B cell (primary cell): ENCODE measurements at regions not wholly inside any gene's neighbourhood (a gene's known extent, or its start where the extent isn't known, plus 50 kb on each side); places are given as distances from the start of the nearest gene placed in this dataset.

Experiments
- ATAC-seq: fragments of 200-7000 bp; cut with Tn5 transposase; one replicate; pipeline ENCODE4 v1.10.0; 2021; ENCODE audit warnings: low read depth, mild to moderate bottlenecking, moderate number of reproducible peaks, moderate library complexity
- CTCF ChIA-PET: fragments of 350-600 bp; sonication (Branson Sonifier 250); formaldehyde crosslinking; loops from one replicate; lab custom pipeline; 2021; ENCODE audit warnings: antibody characterized with exemption, inconsistent platforms; lab: Charles Lee
- POLR2A ChIA-PET: fragments of 350-600 bp; sonication (Branson Sonifier 250); formaldehyde crosslinking; loops from one replicate; lab custom pipeline; 2021; ENCODE audit warnings: antibody characterized with exemption; lab: Charles Lee
- DNase-seq: peaks from one replicate; pipeline ENCODE4 v3.0.0; 2013
- H2AFZ ChIP-seq: 2 replicates; pipeline ENCODE4 v1.6.1; 2012; ENCODE audit warnings: mild to moderate bottlenecking, low read depth, low read length; ENCODE audit not compliant: insufficient read depth, poor library complexity, severe bottlenecking
- H3K27ac ChIP-seq, 2 donors: 1 replicate in 1 of 2; 2 replicates in 1 of 2; pipeline ENCODE4 v1.5.1; 2012 to 2013; ENCODE audit warnings: low read length in 2 of 2, mild to moderate bottlenecking in 2 of 2, moderate library complexity in 1 of 2
- H3K27me3 ChIP-seq, 4 experiments: fragments of 200-600 bp in 1 of 4; sonication (generic) in 1 of 4; replicated peaks in 1 of 4; 1 replicate in 2 of 4; 2 replicates in 2 of 4; pipeline versions ENCODE4 v1.6.1 to v1.7.0; 2013 to 2016; ENCODE audit warnings: low read length in 3 of 4, mild to moderate bottlenecking in 2 of 4, mixed read lengths in 1 of 4, moderate library complexity in 1 of 4; ENCODE audit not compliant: insufficient read depth in 4 of 4, control insufficient read depth in 3 of 4; ENCODE audit errors: control extremely low read depth in 1 of 4
- H3K36me3 ChIP-seq, 2 experiments: replicated peaks in 1 of 2; 1 replicate in 1 of 2; 2 replicates in 1 of 2; pipeline versions ENCODE4 v1.6.1 to v1.7.1; 2013; ENCODE audit warnings: low read length in 1 of 2; ENCODE audit not compliant: insufficient read depth in 2 of 2, control insufficient read depth in 1 of 2; ENCODE audit errors: control extremely low read depth in 1 of 2, extremely low read depth in 1 of 2
- H3K4me1 ChIP-seq, 2 donors: fragments of 200-600 bp in 1 of 2; sonication (generic) in 1 of 2; 1 replicate in 1 of 2; 2 replicates in 1 of 2; pipeline versions ENCODE4 v1.5.1 to v1.6.1; 2013 to 2017; ENCODE audit warnings: low read length in 2 of 2; ENCODE audit not compliant: control insufficient read depth in 2 of 2, insufficient read depth in 2 of 2
- H3K4me2 ChIP-seq: replicated peaks from 2 replicates; pipeline ENCODE3; 2012; ENCODE audit warnings: mild to moderate bottlenecking, low read depth, low read length; ENCODE audit not compliant: poor library complexity, severe bottlenecking
- H3K4me3 ChIP-seq, 5 experiments: fragments of 200-600 bp in 1 of 5; sonication (generic) in 1 of 5; 1 replicate in 3 of 5; 2 replicates in 2 of 5; pipeline versions ENCODE4 v1.5.1 to v1.7.0; 2011 to 2016; ENCODE audit warnings: low read length in 4 of 5, mild to moderate bottlenecking in 4 of 5, low read depth in 2 of 5, control low read depth in 1 of 5, moderate library complexity in 1 of 5; ENCODE audit not compliant: insufficient read depth in 1 of 5; ENCODE audit errors: control extremely low read depth in 1 of 5, extremely low read depth in 1 of 5
- H3K79me2 ChIP-seq: fragments of 200-600 bp; sonication (generic); one replicate; pipeline ENCODE4 v1.6.0; 2016; ENCODE audit warnings: low read length; ENCODE audit not compliant: control insufficient read depth, insufficient read depth
- H3K9ac ChIP-seq: fragments of 200-600 bp; sonication (generic); 2 replicates; pipeline ENCODE4 v1.6.1; 2017; ENCODE audit warnings: mild to moderate bottlenecking, low read length, moderate library complexity
- H3K9me3 ChIP-seq, 3 donors: one replicate each; pipeline versions ENCODE4 v1.6.1 to v1.7.1; 2013; ENCODE audit warnings: low read length in 2 of 3; ENCODE audit not compliant: control insufficient read depth in 2 of 3, insufficient read depth in 1 of 3; ENCODE audit errors: control extremely low read depth in 1 of 3
- H4K20me1 ChIP-seq: 2 replicates; pipeline ENCODE4 v1.6.0; 2012; ENCODE audit warnings: mild to moderate bottlenecking, low read length; ENCODE audit not compliant: insufficient read depth, control insufficient read depth, poor library complexity, severe bottlenecking
- H3K27ac Mint-ChIP-seq: one replicate; pipeline ENCODE4 v1.8.0; 2021; ENCODE audit warnings: mixed read lengths
- H3K27me3 Mint-ChIP-seq: one replicate; pipeline ENCODE4 v1.8.0; 2021; ENCODE audit warnings: mixed read lengths
- H3K4me1 Mint-ChIP-seq: one replicate; pipeline ENCODE4 v1.8.0; 2021; ENCODE audit warnings: mixed read lengths
- H3K4me3 Mint-ChIP-seq: one replicate; pipeline ENCODE4 v1.8.0; 2021; ENCODE audit warnings: mixed read lengths
- H3K9me3 Mint-ChIP-seq: one replicate; pipeline ENCODE4 v1.8.0; 2022; ENCODE audit warnings: mixed read lengths; ENCODE audit not compliant: insufficient read depth
- CTCF ChIP-seq: fragments of 200-600 bp; IDR thresholded peaks from one replicate; pipeline ENCODE4 v1.8.0; 2022; ENCODE audit warnings: antibody characterized with exemption, mild to moderate bottlenecking
- EZH2 ChIP-seq: IDR thresholded peaks from 2 replicates; pipeline ENCODE4 v1.6.1; 2012; ENCODE audit warnings: borderline replicate concordance, low read depth, mild to moderate bottlenecking, moderate library complexity, low read length; ENCODE audit not compliant: insufficient read depth, poor library complexity, severe bottlenecking
- WGBS: methylation state at CpG from one replicate; pipeline ENCODE4 v1.1.5; 2013; ENCODE audit warnings: missing lambda C conversion rate; ENCODE audit not compliant: insufficient coverage; 5-methylcytosine and 5-hydroxymethylcytosine counted together
- intact Hi-C: fragments of 100-400 bp; cut with micrococcal nuclease; formaldehyde crosslinking; loops from one replicate; pipeline ENCODE4 v1.10.0; 2022

DNA sequence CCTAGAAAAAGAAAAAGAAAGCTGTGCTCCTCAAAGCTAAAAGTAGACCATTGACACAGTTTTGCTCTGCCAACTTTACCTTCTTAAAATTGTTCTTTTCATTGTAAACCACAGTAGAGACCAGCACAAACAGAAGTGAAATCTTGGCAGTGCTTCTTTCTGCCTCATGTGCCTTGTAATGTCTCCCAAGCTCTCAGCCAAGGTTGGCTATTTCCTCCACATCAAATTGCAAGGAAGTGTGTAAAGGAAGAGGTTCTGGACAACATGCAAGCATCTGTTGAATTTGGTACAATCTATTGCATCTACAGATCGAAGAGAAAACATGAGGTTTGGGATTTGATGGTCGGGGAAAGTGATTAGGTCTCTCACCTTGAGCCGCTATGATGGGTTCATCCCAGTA lies 83.3 kb upstream of the PNPT1 start:
- Histone ChIP-seq H3K9me3 (no peaks in the 10 kb centered on the region), H4K20me1 (no peaks in the 10 kb centered on the region), H3K79me2 (no peaks in the 10 kb centered on the region), H3K4me1 (no peaks in the 10 kb centered on the region), H3K4me2 (no peak overlapping the region), H3K27me3 (no peaks in the 10 kb centered on the region), H3K9ac (no peak overlapping the region), H3K36me3 (no peaks in the 10 kb centered on the region), H2AFZ (no peak overlapping the region), H3K4me3 (no peak overlapping the region), H3K27ac (no peak overlapping the region)
- Mint-ChIP-seq H3K4me3 (no peak overlapping the region), H3K4me1 (no peaks in the 10 kb centered on the region), H3K27ac (no peak overlapping the region), H3K9me3 (no peaks in the 10 kb centered on the region), H3K27me3 (peaks cover 3% of the 10 kb centered on the region)
- no peak for ATAC-seq
- ChIA-PET CTCF (no interaction called here), POLR2A (no interaction called here)
- WGBS = 93% methylated on average over 3 of the region's 3 CpGs
- DNase-seq = no peak
- TF ChIP-seq EZH2 (no peak), CTCF (no peak)
- intact Hi-C loops = no loop called here

DNA sequence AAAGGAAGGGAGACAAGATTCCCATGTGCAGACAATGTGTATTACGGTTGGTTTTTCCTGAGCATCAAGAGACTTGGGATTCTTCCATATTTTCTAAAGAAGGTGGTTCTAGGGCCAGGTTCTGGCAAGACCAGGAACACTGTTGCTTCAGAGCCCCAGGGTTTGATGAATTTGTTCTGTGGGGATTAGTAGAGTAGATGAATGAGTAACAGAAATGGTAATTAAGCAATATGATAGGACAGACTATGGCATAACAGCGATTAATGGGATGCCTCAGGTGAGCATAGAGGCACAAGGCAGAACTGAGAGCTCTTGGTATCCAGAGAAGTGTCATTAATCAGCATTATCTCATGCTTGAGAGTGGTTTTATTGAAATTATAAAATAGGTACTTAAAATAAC lies 82.8 kb upstream of the PNPT1 start:
- H3K27me3 ChIP-seq = no peaks in the 10 kb centered on the region
- Mint-ChIP-seq H3K4me1 (no peaks in the 10 kb centered on the region), H3K27ac (no peak overlapping the region), H3K9me3 (no peaks in the 10 kb centered on the region), H3K4me3 (no peak overlapping the region), H3K27me3 (peaks cover 3% of the 10 kb centered on the region)
- TF ChIP-seq EZH2 (no peak), CTCF (no peak)
- ChIA-PET POLR2A (no interaction called here), CTCF (no interaction called here)
- no peak overlapping the region for H3K4me3 ChIP-seq
- H4K20me1 ChIP-seq = no peaks in the 10 kb centered on the region
- no peaks in the 10 kb centered on the region for H3K36me3 ChIP-seq
- H3K9ac ChIP-seq = no peak overlapping the region
- H3K4me2 ChIP-seq = no peak overlapping the region
- intact Hi-C loops = no loop called here
- no peak overlapping the region for H2AFZ ChIP-seq
- ATAC-seq = no peak
- H3K4me1 ChIP-seq = no peaks in the 10 kb centered on the region
- H3K27ac ChIP-seq = no peak overlapping the region
- no peak for DNase-seq
- WGBS = 78% methylated on average over 2 of the region's 2 CpGs
- H3K79me2 ChIP-seq = no peaks in the 10 kb centered on the region
- H3K9me3 ChIP-seq = no peaks in the 10 kb centered on the region
